Type B pancreatic cell (in vitro differentiated cells): ENCODE measurements at regions not wholly inside any gene's neighbourhood (a gene's known extent, or its start where the extent isn't known, plus 50 kb on each side); places are given as distances from the start of the nearest gene placed in this dataset.

Experiments used
- DNase-seq: peaks from one replicate; pipeline ENCODE4 v3.0.0; 2021; ENCODE audit warnings: mixed read lengths; ENCODE audit not compliant: unreplicated experiment; ENCODE audit errors: extremely low spot score
- H3K27ac Mint-ChIP-seq: 2 replicates; pipeline ENCODE4 v1.8.0; 2021; ENCODE audit warnings: mild to moderate bottlenecking, mixed read lengths
- H3K27me3 Mint-ChIP-seq: 2 replicates; pipeline ENCODE4 v1.8.0; 2021; ENCODE audit warnings: mixed read lengths
- H3K36me3 Mint-ChIP-seq: 2 replicates; pipeline ENCODE4 v1.8.0; 2021; ENCODE audit warnings: mixed read lengths
- H3K4me1 Mint-ChIP-seq: one replicate; pipeline ENCODE4 v1.8.0; 2021; ENCODE audit warnings: mixed read lengths; ENCODE audit not compliant: unreplicated experiment
- H3K4me3 Mint-ChIP-seq: 2 replicates; pipeline ENCODE4 v1.8.0; 2021; ENCODE audit warnings: mild to moderate bottlenecking, mixed read lengths
- H3K9me3 Mint-ChIP-seq: 2 replicates; pipeline ENCODE4 v1.8.0; 2021; ENCODE audit warnings: mixed read lengths
- CTCF ChIP-seq: fragments of 200-600 bp; sonication (generic); conservative IDR thresholded peaks from 2 replicates; pipeline ENCODE4 v1.5.0; 2021; ENCODE audit warnings: antibody characterized with exemption, mild to moderate bottlenecking

GRCh38 chr3:106930086-106930485 lies 447.2 kb upstream of the CCDC54 start:
- Mint-ChIP-seq H3K9me3 (no peaks in the 10 kb centered on the region), H3K27me3 (no peaks in the 10 kb centered on the region), H3K4me1 (no peaks in the 10 kb centered on the region), H3K36me3 (no peaks in the 10 kb centered on the region), H3K27ac (no peak overlapping the region), H3K4me3 (no peak overlapping the region)
- DNase-seq = no peak
- no peak for TF ChIP-seq CTCF

GRCh38 chr3:106931904-106932303 lies 445.3 kb upstream of the CCDC54 start:
- Mint-ChIP-seq H3K4me1 (peaks cover 4% of the 10 kb centered on the region), H3K27ac (no peak overlapping the region)

GRCh38 chr3:106936337-106936736 lies 440.9 kb upstream of the CCDC54 start:
- H3K27ac Mint-ChIP-seq = no peak overlapping the region
- H3K9me3 Mint-ChIP-seq = peaks cover 4% of the 10 kb centered on the region
- no peak for TF ChIP-seq CTCF

More at GRCh38 chr3:106931904-106932303, 445.3 kb upstream of the CCDC54 start:
- H3K4me3 Mint-ChIP-seq = no peak overlapping the region
- H3K9me3 Mint-ChIP-seq = peaks cover 4% of the 10 kb centered on the region
- no peaks in the 10 kb centered on the region for H3K36me3 Mint-ChIP-seq
- no peaks in the 10 kb centered on the region for H3K27me3 Mint-ChIP-seq
- no peak for DNase-seq
- no peak for TF ChIP-seq CTCF

GRCh38 chr3:106942051-106942450 lies 435.2 kb upstream of the CCDC54 start:
- no peak for TF ChIP-seq CTCF
- H3K4me3 Mint-ChIP-seq = no peak overlapping the region
- H3K27ac Mint-ChIP-seq = no peak overlapping the region
- no peaks in the 10 kb centered on the region for H3K36me3 Mint-ChIP-seq
- no peaks in the 10 kb centered on the region for H3K9me3 Mint-ChIP-seq
- no peaks in the 10 kb centered on the region for H3K27me3 Mint-ChIP-seq
- DNase-seq = no peak
- H3K4me1 Mint-ChIP-seq = no peaks in the 10 kb centered on the region

More at GRCh38 chr3:106936337-106936736, 440.9 kb upstream of the CCDC54 start:
- no peaks in the 10 kb centered on the region for H3K27me3 Mint-ChIP-seq
- H3K4me1 Mint-ChIP-seq = peaks cover 4% of the 10 kb centered on the region
- no peaks in the 10 kb centered on the region for H3K36me3 Mint-ChIP-seq
- no peak for DNase-seq
- no peak overlapping the region for H3K4me3 Mint-ChIP-seq

GRCh38 chr3:106943071-106943470 lies 434.2 kb upstream of the CCDC54 start:
- TF ChIP-seq CTCF = no peak
- H3K27ac Mint-ChIP-seq = no peak overlapping the region
- H3K9me3 Mint-ChIP-seq = peaks cover 2% of the 10 kb centered on the region
- no peak overlapping the region for H3K4me3 Mint-ChIP-seq
- no peaks in the 10 kb centered on the region for H3K36me3 Mint-ChIP-seq
- H3K4me1 Mint-ChIP-seq = no peaks in the 10 kb centered on the region
- no peak for DNase-seq
- H3K27me3 Mint-ChIP-seq = no peaks in the 10 kb centered on the region

GRCh38 chr3:106945435-106945834 lies 431.8 kb upstream of the CCDC54 start:
- Mint-ChIP-seq H3K4me3 (no peak overlapping the region), H3K27me3 (no peaks in the 10 kb centered on the region), H3K9me3 (peaks cover 5% of the 10 kb centered on the region), H3K27ac (no peak overlapping the region), H3K4me1 (no peaks in the 10 kb centered on the region), H3K36me3 (no peaks in the 10 kb centered on the region)
- DNase-seq = no peak
- TF ChIP-seq CTCF = no peak
